H9 (cell line): ENCODE measurements at regions not wholly inside any gene's neighbourhood (a gene's known extent, or its start where the extent isn't known, plus 50 kb on each side); places are given as distances from the start of the nearest gene placed in this dataset.

Source experiments
- DNase-seq: peaks from one replicate; pipeline ENCODE4 v3.0.0-alpha.2; 2017
- H2AFZ ChIP-seq: one replicate; pipeline ENCODE4 v1.6.1; 2013; ENCODE audit warnings: mild to moderate bottlenecking, low read length, control low read depth, moderate library complexity
- H2AK5ac ChIP-seq: 2 replicates; pipeline ENCODE4 v1.6.1; 2013; ENCODE audit warnings: low read length, control low read depth, mixed read lengths; ENCODE audit not compliant: insufficient read length
- H2BK120ac ChIP-seq: one replicate; pipeline ENCODE4 v1.6.1; 2013; ENCODE audit warnings: low read depth, mild to moderate bottlenecking, low read length, control low read depth, inconsistent platforms; ENCODE audit not compliant: poor library complexity, severe bottlenecking
- H2BK12ac ChIP-seq: 2 replicates; pipeline ENCODE4 v1.6.1; 2013; ENCODE audit warnings: low read length, control low read depth, mixed read lengths, low read depth; ENCODE audit not compliant: insufficient read length
- H2BK15ac ChIP-seq: 2 replicates; pipeline ENCODE4 v1.6.1; 2013; ENCODE audit warnings: low read depth, low read length, control low read depth
- H2BK20ac ChIP-seq: one replicate; pipeline ENCODE4 v1.6.1; 2013; ENCODE audit warnings: low read depth, mild to moderate bottlenecking, low read length, control low read depth, inconsistent platforms; ENCODE audit not compliant: poor library complexity, severe bottlenecking
- H2BK5ac ChIP-seq: 2 replicates; pipeline ENCODE4 v1.6.1; 2013; ENCODE audit warnings: low read length, control low read depth, mixed read lengths; ENCODE audit not compliant: insufficient read length
- H3K14ac ChIP-seq: 2 replicates; pipeline ENCODE4 v1.6.1; 2013; ENCODE audit warnings: low read length, control low read depth; ENCODE audit not compliant: insufficient read depth
- H3K18ac ChIP-seq: 2 replicates; pipeline ENCODE4 v1.6.1; 2013; ENCODE audit warnings: low read depth, mild to moderate bottlenecking, mixed read lengths, low read length, control low read depth; ENCODE audit not compliant: insufficient read length
- H3K23ac ChIP-seq: 2 replicates; pipeline ENCODE4 v1.6.1; 2013; ENCODE audit warnings: low read length, control low read depth, mixed read lengths, low read depth; ENCODE audit not compliant: insufficient read length
- H3K23me2 ChIP-seq: 2 replicates; pipeline ENCODE4 v1.6.1; 2013; ENCODE audit warnings: low read depth, mild to moderate bottlenecking, mixed read lengths, low read length, control low read depth; ENCODE audit not compliant: insufficient read length, poor library complexity, severe bottlenecking
- H3K27ac ChIP-seq: 2 replicates; pipeline ENCODE4 v1.5.1; 2013; ENCODE audit warnings: low read length, control low read depth, mixed read lengths, low read depth; ENCODE audit not compliant: insufficient read length
- H3K27me3 ChIP-seq: 2 replicates; pipeline ENCODE4 v1.6.1; 2013; ENCODE audit warnings: low read length, control low read depth, inconsistent platforms; ENCODE audit not compliant: insufficient read depth
- H3K4ac ChIP-seq: 2 replicates; pipeline ENCODE4 v1.6.1; 2013; ENCODE audit warnings: low read depth, mild to moderate bottlenecking, control low read depth, inconsistent platforms, low read length, moderate library complexity
- H3K4me1 ChIP-seq: 2 replicates; pipeline ENCODE4 v1.6.1; 2013; ENCODE audit warnings: low read length, control low read depth, inconsistent platforms; ENCODE audit not compliant: insufficient read depth
- H3K4me2 ChIP-seq: 2 replicates; pipeline ENCODE4 v1.6.1; 2013; ENCODE audit warnings: low read length, control low read depth, mixed read lengths; ENCODE audit not compliant: insufficient read length, insufficient read depth
- H3K56ac ChIP-seq: 2 replicates; pipeline ENCODE4 v1.6.1; 2013; ENCODE audit warnings: low read depth, mild to moderate bottlenecking, mixed read lengths, low read length, control low read depth; ENCODE audit not compliant: insufficient read length
- H3K79me1 ChIP-seq: 2 replicates; pipeline ENCODE4 v1.6.1; 2013; ENCODE audit warnings: low read depth, mild to moderate bottlenecking, moderate library complexity, low read length, control low read depth, inconsistent platforms; ENCODE audit not compliant: insufficient read depth, poor library complexity, severe bottlenecking
- H3K79me2 ChIP-seq: 2 replicates; pipeline ENCODE4 v1.6.1; 2013; ENCODE audit warnings: low read length, control low read depth, inconsistent platforms; ENCODE audit not compliant: insufficient read depth
- H3K9ac ChIP-seq: 2 replicates; pipeline ENCODE4 v1.6.1; 2013; ENCODE audit warnings: low read length, control low read depth, mixed read lengths; ENCODE audit not compliant: insufficient read length; ENCODE audit errors: extremely low read depth
- H3K9me3 ChIP-seq: one replicate; pipeline ENCODE4 v1.6.1; 2013; ENCODE audit warnings: low read depth, low read length, inconsistent platforms; ENCODE audit not compliant: control insufficient read depth
- H3T11ph ChIP-seq: one replicate; pipeline ENCODE4 v1.6.1; 2013; ENCODE audit warnings: mild to moderate bottlenecking, low read length, control low read depth, inconsistent platforms
- H4K20me1 ChIP-seq: one replicate; pipeline ENCODE4 v1.6.1; 2013; ENCODE audit not compliant: control insufficient read depth, insufficient read length, insufficient read depth
- H4K5ac ChIP-seq: 2 replicates; pipeline ENCODE4 v1.6.1; 2013; ENCODE audit warnings: low read depth, mild to moderate bottlenecking, mixed read lengths, low read length, control low read depth; ENCODE audit not compliant: insufficient read length
- H4K8ac ChIP-seq: replicated peaks from 2 replicates; pipeline ENCODE4 v1.6.1; 2013; ENCODE audit warnings: low read length, control low read depth, mixed read lengths, low read depth; ENCODE audit not compliant: insufficient read length
- H4K91ac ChIP-seq: 2 replicates; pipeline ENCODE4 v1.6.1; 2013; ENCODE audit warnings: low read depth, mild to moderate bottlenecking, moderate library complexity, mixed read lengths, low read length, control low read depth; ENCODE audit not compliant: insufficient read length
- H3K27ac Mint-ChIP-seq, 3 experiments: 2 replicates in 2 of 3; 3 replicates in 1 of 3; pipeline ENCODE4 v1.8.0; 2020 to 2021; ENCODE audit warnings: mixed read lengths in 3 of 3, mild to moderate bottlenecking in 1 of 3, moderate library complexity in 1 of 3
- H3K27me3 Mint-ChIP-seq: 2 replicates; pipeline ENCODE4 v1.8.0; 2021; ENCODE audit warnings: low read depth, mild to moderate bottlenecking, moderate library complexity, mixed read lengths
- H3K36me3 Mint-ChIP-seq, 3 experiments: 2 replicates in 2 of 3; 3 replicates in 1 of 3; pipeline ENCODE4 v1.8.0; 2020 to 2021; ENCODE audit warnings: low read depth in 3 of 3, mixed read lengths in 3 of 3; ENCODE audit not compliant: insufficient read depth in 1 of 3
- H3K4me1 Mint-ChIP-seq, 2 experiments: 2 replicates each; pipeline ENCODE4 v1.8.0; 2020; ENCODE audit warnings: mixed read lengths in 2 of 2
- H3K4me3 Mint-ChIP-seq, 2 experiments: 2 replicates in 1 of 2; 3 replicates in 1 of 2; pipeline ENCODE4 v1.8.0; 2020 to 2021; ENCODE audit warnings: mild to moderate bottlenecking in 2 of 2, mixed read lengths in 2 of 2, moderate library complexity in 1 of 2
- H3K9me3 Mint-ChIP-seq, 2 experiments: 2 replicates in 1 of 2; 3 replicates in 1 of 2; pipeline ENCODE4 v1.8.0; 2020; ENCODE audit warnings: mild to moderate bottlenecking in 2 of 2, mixed read lengths in 2 of 2, moderate library complexity in 1 of 2
- CTCF ChIP-seq: fragments of 200-600 bp; sonication (generic); conservative IDR thresholded peaks from 3 replicates; pipeline ENCODE4 v1.8.0; 2021; ENCODE audit warnings: antibody characterized with exemption, mild to moderate bottlenecking
- WGBS: extraction: QIAGEN DNeasy Blood & Tissue Kit; methylation state at CpG from one replicate; pipeline ENCODE4 v1.1.7; 2013; ENCODE audit warnings: missing lambda C conversion rate, low lambda C conversion rate, mixed read lengths; ENCODE audit not compliant: insufficient read length; ENCODE audit errors: extremely low coverage; 5-methylcytosine and 5-hydroxymethylcytosine counted together

DNA sequence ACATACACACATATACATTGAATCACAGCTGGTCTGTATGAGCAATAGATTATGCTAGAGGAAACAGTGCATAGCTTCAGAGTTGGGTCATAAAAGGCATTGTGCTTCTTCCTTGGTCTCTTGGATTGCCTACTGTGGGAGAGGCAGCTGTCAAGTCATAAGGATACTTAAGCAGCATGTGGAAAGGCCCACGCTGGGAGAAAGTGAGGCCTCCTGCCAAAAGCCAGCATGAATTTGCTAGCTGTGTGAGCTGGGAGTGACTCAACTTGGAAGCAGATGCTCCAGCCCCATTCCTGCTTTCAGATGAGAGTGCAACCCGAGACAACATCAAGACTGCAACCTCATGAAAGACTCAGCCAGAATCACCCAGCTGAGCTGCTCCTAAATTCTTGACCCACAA lies 311.9 kb upstream of the TBX3 start:
- Histone ChIP-seq H3K14ac (no peak overlapping the region), H3K56ac (no peak overlapping the region), H3K18ac (no peak overlapping the region), H3K27me3 (no peaks in the 10 kb centered on the region), H4K5ac (no peak overlapping the region), H2BK120ac (no peak overlapping the region), H2AFZ (no peak overlapping the region), H3K79me2 (no peaks in the 10 kb centered on the region), H3K23me2 (no peaks in the 10 kb centered on the region), H2BK5ac (no peak overlapping the region), H3T11ph (no peak overlapping the region), H4K20me1 (no peaks in the 10 kb centered on the region), H3K9ac (no peak overlapping the region), H2AK5ac (no peak overlapping the region), H3K4me1 (no peaks in the 10 kb centered on the region; the same call in 1 of the 2 replicates), H3K4ac (no peak overlapping the region), H4K91ac (no peak overlapping the region), H4K8ac (no peak overlapping the region), H2BK15ac (no peak overlapping the region), H3K9me3 (peaks cover 13% of the 10 kb centered on the region), H3K79me1 (no peaks in the 10 kb centered on the region), H2BK20ac (no peak overlapping the region), H2BK12ac (no peak overlapping the region), H3K23ac (no peak overlapping the region), H3K4me2 (no peak overlapping the region), H3K27ac (no peak overlapping the region)
- H3K27ac Mint-ChIP-seq, result no peak overlapping the region
- H3K9me3 Mint-ChIP-seq, result peaks cover 12 to 15% of the 10 kb centered on the region in 2 experiments
- no peak overlapping the region for H3K4me3 Mint-ChIP-seq
- H3K36me3 Mint-ChIP-seq, result peaks cover 6 to 13% (median 6%) of the 10 kb centered on the region in 3 experiments
- TF ChIP-seq CTCF, result no peak
- WGBS, result no CpG with 5 or more reads among the region's 2 CpGs
- no peak for DNase-seq
- H3K27me3 Mint-ChIP-seq, result 0 out of 2 replicates have a peak, but pooled peaks cover 1% of the 10 kb centered on the region
- peaks cover 9 to 12% of the 10 kb centered on the region in 2 experiments for H3K4me1 Mint-ChIP-seq
